ENCODE measurements at regions not wholly inside any gene's neighbourhood (a gene's known extent, or its start where the extent isn't known, plus 50 kb on each side); places are given as distances from the start of the nearest gene placed in this dataset.

- Histone ChIP-seq H3K27ac (ENCODE audit: low read depth, low read length) (no peak overlapping the region), H3K4me3 (ENCODE audit: low read depth, low read length) (no peak overlapping the region), H3K27me3 (ENCODE audit: control insufficient read depth, insufficient read depth, low read length) (no peaks in the 10 kb centered on the region), H3K9me3 (ENCODE audit: control insufficient read depth, insufficient read depth, low read length) (peaks cover 7% of the 10 kb centered on the region; the same call in 1 of the 2 replicates)
- CTCF ChIA-PET = interaction anchor here (1.0 to 1.8 kb wide), 3 partner anchors 294 to 775 kb away, joined by 3 to 5 read pairs (median 5); no protein-coding TSS in a partner anchor
- TF ChIP-seq CTCF (IDR thresholded peaks at IDR 0.05; ENCODE audit: low read depth, low read length) = no peak
- POLR2A ChIA-PET = no interaction called here
- no peak for DNase-seq (ENCODE audit: low read depth, low spot score)
These were observed 386.6 kb downstream of the PLK2 start for GRCh38 chr5:58073243-58073642.

GRCh38 chr5:58072300-58072965 is 387.5 kb downstream of the PLK2 start:
- no peak overlapping the region; the same call in 1 of the 2 replicates for H3K4me3 ChIP-seq (ENCODE audit: low read depth, low read length)
- peaks cover 7% of the 10 kb centered on the region; the same call in 1 of the 2 replicates for H3K9me3 ChIP-seq (ENCODE audit: control insufficient read depth, insufficient read depth, low read length)
- ChIA-PET POLR2A (no interaction called here), CTCF (interaction anchor here (0.5 to 1.9 kb wide), 4 partner anchors 293 to 774 kb away, joined by 3 to 12 read pairs (median 4); no protein-coding TSS in a partner anchor)
- no peak overlapping the region for H3K27ac ChIP-seq (ENCODE audit: low read depth, low read length)
- TF ChIP-seq CTCF (IDR thresholded peaks at IDR 0.05; ENCODE audit: low read depth, low read length) = no peak
- no peak for DNase-seq (ENCODE audit: low read depth, low spot score)
- no peaks in the 10 kb centered on the region for H3K27me3 ChIP-seq (ENCODE audit: control insufficient read depth, insufficient read depth, low read length)

GRCh38 chr5:58071566-58071965 is 388.3 kb downstream of the PLK2 start:
- POLR2A ChIA-PET = no interaction called here
- no peak for TF ChIP-seq CTCF (IDR thresholded peaks at IDR 0.05; ENCODE audit: low read depth, low read length)
- no peak for DNase-seq (ENCODE audit: low read depth, low spot score)

GRCh38 chr5:58069846-58070245 is 390.0 kb downstream of the PLK2 start:
- Histone ChIP-seq H3K4me3 (ENCODE audit: low read depth, low read length) (no peak overlapping the region), H3K27me3 (ENCODE audit: control insufficient read depth, insufficient read depth, low read length) (no peaks in the 10 kb centered on the region), H3K9me3 (ENCODE audit: control insufficient read depth, insufficient read depth, low read length) (peaks cover 7% of the 10 kb centered on the region; the same call in 1 of the 2 replicates), H3K27ac (ENCODE audit: low read depth, low read length) (no peak overlapping the region)
- TF ChIP-seq CTCF (IDR thresholded peaks at IDR 0.05; ENCODE audit: low read depth, low read length) = no peak
- ChIA-PET CTCF (interaction anchor here (0.7 kb wide), 1 partner anchor 23 kb away, joined by 3 read pairs; no protein-coding TSS in a partner anchor), POLR2A (no interaction called here)
- DNase-seq (ENCODE audit: low read depth, low spot score) = no peak

More at GRCh38 chr5:58071566-58071965, 388.3 kb downstream of the PLK2 start:
- H3K27me3 ChIP-seq (ENCODE audit: control insufficient read depth, insufficient read depth, low read length) = no peaks in the 10 kb centered on the region
- CTCF ChIA-PET = interaction anchor here (1.9 kb wide), 1 partner anchor 292 kb away, joined by 12 read pairs; no protein-coding TSS in a partner anchor
- H3K27ac ChIP-seq (ENCODE audit: low read depth, low read length) = no peak overlapping the region
- H3K4me3 ChIP-seq (ENCODE audit: low read depth, low read length) = no peak overlapping the region
- peaks cover 7% of the 10 kb centered on the region; the same call in 1 of the 2 replicates for H3K9me3 ChIP-seq (ENCODE audit: control insufficient read depth, insufficient read depth, low read length)

- CTCF ChIA-PET = interaction anchor here (0.7 kb wide), 1 partner anchor 22 kb away, joined by 3 read pairs; no protein-coding TSS in a partner anchor
- POLR2A ChIA-PET = no interaction called here
These were observed 390.7 kb downstream of the PLK2 start for GRCh38 chr5:58069016-58069705.

More at GRCh38 chr5:58069016-58069705, 390.7 kb downstream of the PLK2 start:
- no peak for TF ChIP-seq CTCF (IDR thresholded peaks at IDR 0.05; ENCODE audit: low read depth, low read length)
- Histone ChIP-seq H3K27me3 (ENCODE audit: control insufficient read depth, insufficient read depth, low read length) (no peaks in the 10 kb centered on the region), H3K4me3 (ENCODE audit: low read depth, low read length) (no peak overlapping the region), H3K9me3 (ENCODE audit: control insufficient read depth, insufficient read depth, low read length) (peaks cover 7% of the 10 kb centered on the region; the same call in 1 of the 2 replicates), H3K27ac (ENCODE audit: low read depth, low read length) (no peak overlapping the region)
- no peak for DNase-seq (ENCODE audit: low read depth, low spot score)
